H1 (cell line): ENCODE measurements at regions not wholly inside any gene's neighbourhood (a gene's known extent, or its start where the extent isn't known, plus 50 kb on each side); places are given as distances from the start of the nearest gene placed in this dataset.

Source experiments
- CTCF ChIA-PET: fragments of 300-600 bp; sonication (Branson Sonifier 250); formaldehyde crosslinking; loops from one replicate; lab custom pipeline; 2021; ENCODE audit not compliant: partially characterized antibody; lab: Charles Lee
- POLR2A ChIA-PET: fragments of 300-600 bp; sonication (Branson Sonifier 250); formaldehyde crosslinking; loops from one replicate; lab custom pipeline; 2021; ENCODE audit warnings: inconsistent platforms; ENCODE audit not compliant: partially characterized antibody; lab: Charles Lee
- DNase-seq, 2 experiments: peaks; one replicate each; pipeline versions ENCODE4 v3.0.0 to v3.0.0-alpha.2; 2010 to 2022; ENCODE audit warnings: low spot score in 2 of 2, low read depth in 1 of 2, mixed read lengths in 1 of 2
- FAIRE-seq: peaks from 2 replicates; lab custom pipeline; 2011; peaks lifted over from hg19 to GRCh38; lab: Jason Lieb, UNC
- H2AFZ ChIP-seq: 2 replicates; pipeline ENCODE4 v1.8.1; 2012; ENCODE audit warnings: low read length, inconsistent platforms
- H2AK5ac ChIP-seq: 2 replicates; pipeline ENCODE4 v1.6.1; 2013; ENCODE audit warnings: low read depth, low read length
- H2BK120ac ChIP-seq: replicated peaks from 2 replicates; pipeline ENCODE3; 2013; ENCODE audit warnings: low read depth, low read length, inconsistent platforms
- H2BK12ac ChIP-seq: 2 replicates; pipeline ENCODE4 v1.6.1; 2013; ENCODE audit warnings: low read depth, low read length
- H2BK15ac ChIP-seq: 2 replicates; pipeline ENCODE4 v1.6.1; 2013; ENCODE audit warnings: low read length
- H2BK20ac ChIP-seq: 2 replicates; pipeline ENCODE4 v1.6.1; 2013; ENCODE audit warnings: low read length
- H2BK5ac ChIP-seq: 2 replicates; pipeline ENCODE4 v1.6.1; 2013; ENCODE audit warnings: low read depth, low read length
- H3K14ac ChIP-seq: 2 replicates; pipeline ENCODE4 v1.6.1; 2013; ENCODE audit warnings: inconsistent platforms; ENCODE audit not compliant: insufficient read length
- H3K18ac ChIP-seq: 2 replicates; pipeline ENCODE4 v1.6.1; 2013; ENCODE audit warnings: low read length; ENCODE audit errors: extremely low read depth
- H3K23ac ChIP-seq: 2 replicates; pipeline ENCODE4 v1.6.1; 2013; ENCODE audit warnings: inconsistent platforms; ENCODE audit not compliant: insufficient read length
- H3K23me2 ChIP-seq: 2 replicates; pipeline ENCODE4 v1.6.1; 2013; ENCODE audit warnings: low read depth, low read length
- H3K27ac ChIP-seq: 2 replicates; pipeline ENCODE4 v1.6.1; 2011; ENCODE audit warnings: low read depth, low read length, inconsistent platforms
- H3K27me3 ChIP-seq, 4 experiments: replicated peaks in 1 of 4; 1 replicate in 1 of 4; 2 replicates in 3 of 4; pipeline versions ENCODE4 v1.6.1 to v1.8.1; 2011 to 2013; ENCODE audit warnings: low read length in 3 of 4, mild to moderate bottlenecking in 3 of 4, inconsistent platforms in 2 of 4, mixed read lengths in 2 of 4, moderate library complexity in 1 of 4; ENCODE audit not compliant: control insufficient read depth in 3 of 4, insufficient read depth in 3 of 4; ENCODE audit errors: extremely low read depth in 1 of 4
- H3K36me3 ChIP-seq, 4 experiments: 2 replicates each; pipeline versions ENCODE4 v1.6.1 to v1.8.1; 2011 to 2013; ENCODE audit warnings: mild to moderate bottlenecking in 4 of 4, low read length in 3 of 4, moderate library complexity in 2 of 4, control low read depth in 1 of 4, inconsistent platforms in 1 of 4; ENCODE audit not compliant: insufficient read depth in 4 of 4, control insufficient read depth in 2 of 4
- H3K4ac ChIP-seq: replicated peaks from 2 replicates; pipeline ENCODE3; 2013; ENCODE audit warnings: low read length, low read depth, mixed read lengths, inconsistent platforms; ENCODE audit not compliant: insufficient read length
- H3K4me1 ChIP-seq, 4 experiments: replicated peaks in 1 of 4; 1 replicate in 1 of 4; 2 replicates in 3 of 4; pipeline versions ENCODE4 v1.6.1 to v1.8.1; 2011 to 2013; ENCODE audit warnings: low read length in 3 of 4, inconsistent platforms in 2 of 4, mixed read lengths in 1 of 4; ENCODE audit not compliant: insufficient read depth in 4 of 4, control insufficient read depth in 3 of 4
- H3K4me2 ChIP-seq, 2 experiments: 2 replicates each; pipeline versions ENCODE4 v1.6.1 to v1.8.1; 2011 to 2013; ENCODE audit warnings: low read depth in 2 of 2, low read length in 2 of 2, control low read depth in 1 of 2, inconsistent platforms in 1 of 2, mild to moderate bottlenecking in 1 of 2; ENCODE audit not compliant: insufficient read depth in 1 of 2
- H3K4me3 ChIP-seq, 4 experiments: fragments of 200-600, 300-600 bp in 1 of 4; sonication (generic), shearing (Covaris generic), sonication (Bioruptor Twin) in 1 of 4; 2 replicates each; pipeline versions ENCODE4 v1.5.1 to v1.8.1; 2011 to 2016; ENCODE audit warnings: low read length in 4 of 4, low read depth in 3 of 4, control low read depth in 2 of 4, inconsistent platforms in 2 of 4, mild to moderate bottlenecking in 2 of 4, mixed read lengths in 1 of 4, moderate library complexity in 1 of 4; ENCODE audit not compliant: insufficient read depth in 2 of 4; ENCODE audit errors: extremely low read depth in 1 of 4
- H3K56ac ChIP-seq: replicated peaks from 2 replicates; pipeline ENCODE3; 2013; ENCODE audit warnings: low read depth, mild to moderate bottlenecking, mixed read lengths, low read length, inconsistent platforms; ENCODE audit not compliant: insufficient read length
- H3K79me1 ChIP-seq: 2 replicates; pipeline ENCODE4 v1.6.1; 2013; ENCODE audit warnings: low read depth, low read length, control low read depth
- H3K79me2 ChIP-seq, 2 experiments: 2 replicates each; pipeline versions ENCODE4 v1.6.1 to v1.8.1; 2012 to 2013; ENCODE audit warnings: low read length in 2 of 2, mild to moderate bottlenecking in 2 of 2, inconsistent platforms in 1 of 2; ENCODE audit not compliant: insufficient read depth in 2 of 2, control insufficient read depth in 1 of 2
- H3K9ac ChIP-seq, 4 experiments: replicated peaks in 1 of 4; 1 replicate in 1 of 4; 2 replicates in 3 of 4; pipeline versions ENCODE4 v1.6.1 to v1.8.1; 2011 to 2013; ENCODE audit warnings: low read depth in 3 of 4, low read length in 3 of 4, control low read depth in 2 of 4, mild to moderate bottlenecking in 2 of 4, moderate library complexity in 2 of 4, inconsistent platforms in 1 of 4; ENCODE audit errors: extremely low read depth in 1 of 4
- H3K9me3 ChIP-seq, 2 experiments: 2 replicates each; pipeline versions ENCODE4 v1.6.1 to v1.8.1; 2012 to 2013; ENCODE audit warnings: mild to moderate bottlenecking in 2 of 2, moderate library complexity in 2 of 2, control low read depth in 1 of 2, inconsistent platforms in 1 of 2, low read depth in 1 of 2, low read length in 1 of 2, mixed read lengths in 1 of 2; ENCODE audit not compliant: insufficient read depth in 2 of 2
- H4K20me1 ChIP-seq, 2 experiments: replicated peaks in 1 of 2; 2 replicates each; pipeline versions ENCODE3 to v1.8.1; 2011 to 2013; ENCODE audit warnings: inconsistent platforms in 2 of 2, low read length in 2 of 2, mild to moderate bottlenecking in 1 of 2; ENCODE audit not compliant: insufficient read depth in 2 of 2, control insufficient read depth in 1 of 2
- H4K5ac ChIP-seq: 2 replicates; pipeline ENCODE4 v1.6.1; 2013; ENCODE audit warnings: low read length, low read depth, mixed read lengths, inconsistent platforms; ENCODE audit not compliant: insufficient read length
- H4K8ac ChIP-seq: 2 replicates; pipeline ENCODE4 v1.8.0; 2013; ENCODE audit warnings: mild to moderate bottlenecking, moderate library complexity, low read length, inconsistent platforms; ENCODE audit not compliant: insufficient read depth; ENCODE audit errors: extremely low read depth
- H4K91ac ChIP-seq: replicated peaks from 2 replicates; pipeline ENCODE3; 2013; ENCODE audit warnings: low read length, mixed read lengths, inconsistent platforms; ENCODE audit not compliant: insufficient read length
- ATF3 ChIP-seq: IDR thresholded peaks from 2 replicates; pipeline ENCODE4 v1.6.1; 2011; ENCODE audit warnings: low read depth, mild to moderate bottlenecking, low read length; ENCODE audit not compliant: insufficient read depth
- CHD1 ChIP-seq: IDR thresholded peaks from 2 replicates; pipeline ENCODE4 v1.6.1; 2012; ENCODE audit warnings: low read depth, low read length, improper control_type of control experiment
- GABPA ChIP-seq: IDR thresholded peaks from 2 replicates; pipeline ENCODE4 v1.6.1; 2011; ENCODE audit warnings: mild to moderate bottlenecking, low read length, moderate library complexity, borderline replicate concordance; ENCODE audit not compliant: insufficient read depth
- GTF2F1 ChIP-seq: IDR thresholded peaks from 2 replicates; pipeline ENCODE4 v1.6.1; 2012; ENCODE audit warnings: low read depth, low read length, improper control_type of control experiment, borderline replicate concordance
- KDM4A ChIP-seq: IDR thresholded peaks from one replicate; pipeline ENCODE4 v1.7.1; 2012; ENCODE audit warnings: low read depth, mild to moderate bottlenecking, moderate library complexity, low read length, inconsistent platforms; ENCODE audit not compliant: severe bottlenecking
- MAFK ChIP-seq: IDR thresholded peaks from 2 replicates; pipeline ENCODE4 v1.6.1; 2012; ENCODE audit warnings: low read depth, mild to moderate bottlenecking, improper control_type of control experiment, low read length
- POLR2A ChIP-seq, 2 experiments: IDR thresholded peaks; 1 replicate in 1 of 2; 2 replicates in 1 of 2; pipeline ENCODE4 v1.6.1; 2011; ENCODE audit warnings: low read depth in 2 of 2, low read length in 2 of 2, mild to moderate bottlenecking in 2 of 2; ENCODE audit errors: control extremely low read depth in 1 of 2
- RAD21 ChIP-seq, 2 experiments: IDR thresholded peaks in 1 of 2; conservative IDR thresholded peaks in 1 of 2; 2 replicates each; pipeline ENCODE4 v1.6.1; 2011; ENCODE audit warnings: low read depth in 2 of 2, low read length in 2 of 2, improper control_type of control experiment in 1 of 2, inconsistent platforms in 1 of 2, mild to moderate bottlenecking in 1 of 2, moderate library complexity in 1 of 2
- SAP30 ChIP-seq: fragments of 300-600 bp; sonication (generic); IDR thresholded peaks from 2 replicates; pipeline ENCODE4 v1.7.1; 2012; ENCODE audit warnings: low read length, moderate library complexity, mild to moderate bottlenecking, inconsistent platforms; ENCODE audit not compliant: insufficient read depth, insufficient replicate concordance
- SRF ChIP-seq: IDR thresholded peaks from 2 replicates; pipeline ENCODE4 v1.6.1; 2011; ENCODE audit warnings: mild to moderate bottlenecking, low read depth, low read length, moderate library complexity
- YY1 ChIP-seq: IDR thresholded peaks from 2 replicates; pipeline ENCODE4 v1.6.1; 2011; ENCODE audit warnings: low read depth, mild to moderate bottlenecking, low read length
- WGBS, 2 experiments: shearing (Covaris generic) in 1 of 2; methylation state at CpG; one replicate each; pipeline versions ENCODE4 v1.1.6 to v1.1.7; 2013 to 2015; ENCODE audit warnings: low lambda C conversion rate in 2 of 2, mixed read lengths in 2 of 2, inconsistent platforms in 1 of 2, low coverage in 1 of 2, missing lambda C conversion rate in 1 of 2; ENCODE audit not compliant: insufficient replicate concordance in 2 of 2, insufficient coverage in 1 of 2, insufficient read length in 1 of 2; ENCODE audit errors: extremely low coverage in 1 of 2, missing lambda C conversion rate in 1 of 2; 5-methylcytosine and 5-hydroxymethylcytosine counted together

- no peak overlapping the region for H3K27ac ChIP-seq
- CTCF ChIA-PET: no interaction called here
These were observed 295.2 kb downstream of the NDUFA10 start for GRCh38 chr2:239729681-239730566.

More at GRCh38 chr2:239729681-239730566, 295.2 kb downstream of the NDUFA10 start:
- no peak overlapping the region for H2BK120ac ChIP-seq
- H2BK12ac ChIP-seq: no peak overlapping the region
- H3K79me1 ChIP-seq: no peaks in the 10 kb centered on the region
- FAIRE-seq (no peak), DNase-seq (no peak)
- no peak for TF ChIP-seq MAFK
- no peak for TF ChIP-seq POLR2A (IDR thresholded peaks at IDR 0.05; ENCODE audit: control extremely low read depth in 1 of 2, low read depth in 2 of 2, low read length in 2 of 2)
- no peak for TF ChIP-seq CHD1
- no peak for TF ChIP-seq SAP30
- TF ChIP-seq SRF: no peak
- no peak for TF ChIP-seq GTF2F1
- no peak for TF ChIP-seq ATF3
- TF ChIP-seq GABPA: no peak
- TF ChIP-seq YY1: no peak
- TF ChIP-seq RAD21 (IDR thresholded peaks at IDR 0.05 in 1 of 2, conservative IDR thresholded peaks at IDR 0.05 in 1 of 2; ENCODE audit: low read depth in 2 of 2, low read length in 2 of 2): no peak
- TF ChIP-seq KDM4A: no peak
- H4K5ac ChIP-seq: no peak overlapping the region
- H3K23ac ChIP-seq: no peak overlapping the region
- H4K91ac ChIP-seq: no peak overlapping the region
- H3K4me2 ChIP-seq: no peak overlapping the region
- no peak overlapping the region for H3K56ac ChIP-seq
- no peaks in the 10 kb centered on the region for H3K9me3 ChIP-seq
- 91% methylated on average over 19 of the region's 22 CpGs; no CpG with 5 or more reads in 1 of the 2 experiments for WGBS, 2 experiments
- no peak overlapping the region for H2AFZ ChIP-seq
- POLR2A ChIA-PET: no interaction called here
- H3K4me1 ChIP-seq: no peaks in the 10 kb centered on the region; a peak in 2 of 7 replicates
- no peak overlapping the region for H3K4me3 ChIP-seq
- H3K23me2 ChIP-seq: no peaks in the 10 kb centered on the region
- H3K79me2 ChIP-seq: no peaks in the 10 kb centered on the region
- no peak overlapping the region for H2BK15ac ChIP-seq
- no peak overlapping the region for H2BK20ac ChIP-seq
- H3K9ac ChIP-seq: no peak overlapping the region
- no peak overlapping the region for H4K8ac ChIP-seq
- no peak overlapping the region for H2BK5ac ChIP-seq
- H4K20me1 ChIP-seq: no peaks in the 10 kb centered on the region
- H3K18ac ChIP-seq: no peak overlapping the region
- H3K14ac ChIP-seq: no peak overlapping the region
- no peaks in the 10 kb centered on the region for H3K36me3 ChIP-seq
- no peak overlapping the region for H2AK5ac ChIP-seq
- H3K4ac ChIP-seq: no peak overlapping the region
- no peaks in the 10 kb centered on the region for H3K27me3 ChIP-seq
